Bronchial epithelial cell (primary cell): ENCODE measurements at regions not wholly inside any gene's neighbourhood (a gene's known extent, or its start where the extent isn't known, plus 50 kb on each side); places are given as distances from the start of the nearest gene placed in this dataset.

ENCODE experiments used
- DNase-seq: peaks from one replicate; pipeline ENCODE4 v3.0.0-alpha.2; 2010; ENCODE audit warnings: low read depth
- FAIRE-seq: peaks from 2 replicates; lab custom pipeline; 2011; peaks lifted over from hg19 to GRCh38; lab: Jason Lieb, UNC
- H3K27me3 ChIP-seq: 2 replicates; pipeline ENCODE4 v1.5.1; 2011; ENCODE audit warnings: low read length; ENCODE audit not compliant: control insufficient read depth, insufficient read depth
- H3K36me3 ChIP-seq: 2 replicates; pipeline ENCODE4 v1.5.1; 2011; ENCODE audit warnings: low read length; ENCODE audit not compliant: control insufficient read depth, insufficient read depth
- H3K4me3 ChIP-seq: 2 replicates; pipeline ENCODE4 v1.5.1; 2011; ENCODE audit warnings: mild to moderate bottlenecking, low read depth, low read length, control low read depth
- TF ChIP-seq, protein P1 (sequence below): IDR thresholded peaks from 2 replicates; pipeline ENCODE4 v1.5.1; 2011; ENCODE audit warnings: mild to moderate bottlenecking, moderate library complexity, low read length, control low read depth, inconsistent platforms; ENCODE audit not compliant: insufficient read depth, severe bottlenecking

DNA sequence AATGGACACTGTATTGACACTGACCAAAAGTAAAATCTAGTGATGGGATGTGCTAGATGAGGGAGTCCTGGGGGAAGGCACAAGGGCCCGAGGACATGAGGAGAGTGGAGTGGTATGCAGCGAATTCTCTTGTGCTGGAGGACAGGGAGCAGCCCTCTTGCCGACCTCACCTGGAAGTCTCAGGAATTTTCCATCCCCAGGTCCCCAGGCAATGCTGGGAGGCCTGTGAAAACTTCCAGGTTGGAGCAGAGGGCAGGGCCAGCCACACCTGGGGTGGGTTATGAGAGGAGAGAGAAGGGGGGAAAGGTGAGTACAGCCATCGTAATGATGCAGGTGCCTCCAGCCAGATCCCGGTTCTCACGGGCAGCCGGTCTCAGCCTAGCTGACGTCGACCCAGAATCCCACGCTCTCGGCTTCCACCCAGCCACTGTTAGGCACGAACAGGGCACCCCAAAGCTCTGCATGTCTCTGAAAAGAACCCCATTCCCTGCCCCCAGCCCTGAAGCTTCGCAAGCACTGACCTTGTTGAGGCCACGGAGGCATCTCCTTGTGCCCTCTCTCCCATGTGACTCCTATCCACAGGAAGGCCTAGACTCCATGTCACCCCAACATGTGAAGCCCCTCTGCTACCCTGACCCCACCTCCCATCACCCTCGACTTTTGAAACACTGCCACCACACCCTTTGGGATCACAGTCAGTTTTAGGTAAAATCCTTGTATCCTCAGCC is 239.7 kb upstream of the MYO3A start:
- Histone ChIP-seq H3K4me3 (no peak overlapping the region), H3K36me3 (no peaks in the 10 kb centered on the region), H3K27me3 (no peaks in the 10 kb centered on the region)
- FAIRE-seq (no peak), DNase-seq (no peak)
- TF ChIP-seq, protein P1, sequence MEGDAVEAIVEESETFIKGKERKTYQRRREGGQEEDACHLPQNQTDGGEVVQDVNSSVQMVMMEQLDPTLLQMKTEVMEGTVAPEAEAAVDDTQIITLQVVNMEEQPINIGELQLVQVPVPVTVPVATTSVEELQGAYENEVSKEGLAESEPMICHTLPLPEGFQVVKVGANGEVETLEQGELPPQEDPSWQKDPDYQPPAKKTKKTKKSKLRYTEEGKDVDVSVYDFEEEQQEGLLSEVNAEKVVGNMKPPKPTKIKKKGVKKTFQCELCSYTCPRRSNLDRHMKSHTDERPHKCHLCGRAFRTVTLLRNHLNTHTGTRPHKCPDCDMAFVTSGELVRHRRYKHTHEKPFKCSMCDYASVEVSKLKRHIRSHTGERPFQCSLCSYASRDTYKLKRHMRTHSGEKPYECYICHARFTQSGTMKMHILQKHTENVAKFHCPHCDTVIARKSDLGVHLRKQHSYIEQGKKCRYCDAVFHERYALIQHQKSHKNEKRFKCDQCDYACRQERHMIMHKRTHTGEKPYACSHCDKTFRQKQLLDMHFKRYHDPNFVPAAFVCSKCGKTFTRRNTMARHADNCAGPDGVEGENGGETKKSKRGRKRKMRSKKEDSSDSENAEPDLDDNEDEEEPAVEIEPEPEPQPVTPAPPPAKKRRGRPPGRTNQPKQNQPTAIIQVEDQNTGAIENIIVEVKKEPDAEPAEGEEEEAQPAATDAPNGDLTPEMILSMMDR = no peak

- DNase-seq (no peak), FAIRE-seq (no peak)
- Histone ChIP-seq H3K4me3 (no peak overlapping the region), H3K36me3 (no peaks in the 10 kb centered on the region), H3K27me3 (no peaks in the 10 kb centered on the region)
- TF ChIP-seq, protein P1 = no peak
Measured at GRCh38 chr10:25694971-25695370, 239.1 kb upstream of the MYO3A start.

DNA sequence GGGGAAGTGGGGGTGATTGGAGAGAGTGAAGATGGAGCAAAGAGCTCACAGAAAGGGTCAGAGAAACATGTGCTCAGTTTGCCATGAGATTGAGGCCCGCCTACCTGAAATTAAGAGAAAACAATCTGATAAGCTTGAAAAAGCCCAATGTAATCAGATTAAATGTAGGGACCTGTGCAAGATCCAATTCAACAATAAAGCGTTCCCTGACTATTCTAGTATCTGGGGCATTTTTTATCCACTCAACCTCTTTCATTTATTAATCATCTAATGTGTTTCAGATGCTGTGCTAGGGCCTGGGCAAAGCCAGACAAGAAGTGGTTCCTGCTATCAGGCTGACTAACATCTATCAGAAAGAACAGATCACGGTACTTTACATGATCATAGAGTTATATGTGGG is 238.4 kb upstream of the MYO3A start:
- no peak for DNase-seq
- Histone ChIP-seq H3K27me3 (no peaks in the 10 kb centered on the region), H3K36me3 (no peaks in the 10 kb centered on the region), H3K4me3 (no peak overlapping the region)
- TF ChIP-seq, protein P1 = no peak
- FAIRE-seq = no peak

GRCh38 chr10:25696013-25696708 is 237.9 kb upstream of the MYO3A start:
- FAIRE-seq = peak; percentile 7
- Histone ChIP-seq H3K27me3 (no peaks in the 10 kb centered on the region), H3K4me3 (no peak overlapping the region), H3K36me3 (no peaks in the 10 kb centered on the region)
- TF ChIP-seq, protein P1 = no peak
- DNase-seq = no peak

DNA sequence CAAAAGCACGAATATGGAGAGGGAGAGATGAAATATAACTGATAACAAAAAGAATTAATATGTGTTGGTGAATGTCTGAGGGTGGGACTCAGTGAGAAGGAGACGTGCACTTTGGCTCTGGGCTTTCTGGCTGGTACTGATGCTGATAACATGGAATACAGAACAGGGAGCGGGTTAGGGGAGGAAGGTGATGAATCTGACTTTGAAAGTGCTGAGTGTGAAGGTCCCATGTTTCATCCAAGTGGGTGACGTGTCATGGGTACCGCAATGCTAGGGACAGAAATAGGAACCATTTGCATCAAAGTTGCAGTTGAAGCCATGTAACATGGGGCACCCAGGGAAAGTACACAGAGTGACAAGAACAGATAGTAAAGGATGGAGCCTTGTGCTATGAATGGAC is 236.6 kb upstream of the MYO3A start:
- DNase-seq (no peak), FAIRE-seq (no peak)
- TF ChIP-seq, protein P1 = no peak
- Histone ChIP-seq H3K4me3 (no peak overlapping the region), H3K36me3 (no peaks in the 10 kb centered on the region), H3K27me3 (no peaks in the 10 kb centered on the region)
